K562 (cell line): ENCODE measurements at regions not wholly inside any gene's neighbourhood (a gene's known extent, or its start where the extent isn't known, plus 50 kb on each side); places are given as distances from the start of the nearest gene placed in this dataset.

Experiments
- ELK3 ChIP-seq: fragments of 450-650 bp; formaldehyde crosslinking; IDR thresholded peaks from 2 replicates; pipeline ENCODE4 v1.4.0; 2020; ENCODE audit warnings: mild to moderate bottlenecking
- NKRF ChIP-seq: fragments of 450-650 bp; IDR thresholded peaks from 2 replicates; pipeline ENCODE4 v1.6.1; 2016; ENCODE audit warnings: borderline replicate concordance
- POLR2AphosphoS5 ChIP-seq: IDR thresholded peaks from 2 replicates; pipeline ENCODE4 v1.6.1; 2011; ENCODE audit warnings: mild to moderate bottlenecking, low read depth, low read length, moderate library complexity; ENCODE audit not compliant: control insufficient read depth, insufficient read depth
- ZEB2 ChIP-seq: fragments of 450-650 bp; IDR thresholded peaks from 2 replicates; pipeline ENCODE4 v1.6.1; 2016
- TF ChIP-seq, protein P1 (sequence below): sonication (generic); formaldehyde crosslinking; IDR thresholded peaks from 2 replicates; pipeline ENCODE4 v1.8.1; 2023; ENCODE audit warnings: mild to moderate bottlenecking, missing genetic modification reagents, moderate library complexity

- no peak for TF ChIP-seq POLR2AphosphoS5
- TF ChIP-seq ZEB2: no peak
- no peak for TF ChIP-seq NKRF
- TF ChIP-seq, protein P1, sequence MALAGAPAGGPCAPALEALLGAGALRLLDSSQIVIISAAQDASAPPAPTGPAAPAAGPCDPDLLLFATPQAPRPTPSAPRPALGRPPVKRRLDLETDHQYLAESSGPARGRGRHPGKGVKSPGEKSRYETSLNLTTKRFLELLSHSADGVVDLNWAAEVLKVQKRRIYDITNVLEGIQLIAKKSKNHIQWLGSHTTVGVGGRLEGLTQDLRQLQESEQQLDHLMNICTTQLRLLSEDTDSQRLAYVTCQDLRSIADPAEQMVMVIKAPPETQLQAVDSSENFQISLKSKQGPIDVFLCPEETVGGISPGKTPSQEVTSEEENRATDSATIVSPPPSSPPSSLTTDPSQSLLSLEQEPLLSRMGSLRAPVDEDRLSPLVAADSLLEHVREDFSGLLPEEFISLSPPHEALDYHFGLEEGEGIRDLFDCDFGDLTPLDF: no peak
- no peak for TF ChIP-seq ELK3
These were observed 348.8 kb upstream of the ETAA1 start for GRCh38 chr2:67048314-67048713.
